Tibial nerve (tissue), 4 donors: ENCODE measurements at regions not wholly inside any gene's neighbourhood (a gene's known extent, or its start where the extent isn't known, plus 50 kb on each side); places are given as distances from the start of the nearest gene placed in this dataset.
"Not testable (repeated sequence)": the region's sequence is repeated elsewhere in the genome, so short reads cannot be mapped to it uniquely, and the experiment has no call there.

ENCODE experiments used
- DNase-seq, 2 donors: peaks; one replicate each; pipeline ENCODE4 v3.0.0-alpha.2; 2019; ENCODE audit warnings: low spot score in 2 of 2
- H3K27ac ChIP-seq, 4 donors: fragments of 200-600 bp; sonication (generic) in 3 of 4; one replicate each; pipeline ENCODE4 v1.5.1; 2017 to 2019; ENCODE audit warnings: mild to moderate bottlenecking in 1 of 4
- H3K27me3 ChIP-seq, 2 donors: fragments of 200-600 bp; sonication (generic) in 1 of 2; one replicate each; pipeline versions ENCODE4 v1.5.1 to v1.6.0; 2017 to 2019
- H3K36me3 ChIP-seq, 3 donors: fragments of 200-600 bp; sonication (generic); one replicate each; pipeline ENCODE4 v1.5.1; 2018 to 2019
- H3K4me1 ChIP-seq, 4 donors: fragments of 200-600 bp; sonication (generic) in 3 of 4; one replicate each; pipeline ENCODE4 v1.5.1; 2017 to 2019
- H3K4me3 ChIP-seq, 4 donors: fragments of 200-600 bp; sonication (generic) in 3 of 4; one replicate each; pipeline ENCODE4 v1.5.1; 2017 to 2019; ENCODE audit warnings: mild to moderate bottlenecking in 1 of 4, moderate library complexity in 1 of 4
- H3K9me3 ChIP-seq, 4 donors: fragments of 200-600 bp; sonication (generic) in 3 of 4; one replicate each; pipeline ENCODE4 v1.5.1; 2017 to 2019
- EP300 ChIP-seq, 2 donors: sonication (generic); formaldehyde crosslinking; IDR thresholded peaks; one replicate each; pipeline ENCODE4 v1.6.1; 2017; ENCODE audit warnings: antibody characterized with exemption in 2 of 2, mild to moderate bottlenecking in 1 of 2
- POLR2A ChIP-seq, 2 donors: fragments of 450-650 bp; IDR thresholded peaks; one replicate each; pipeline ENCODE4 v1.6.1; 2017; ENCODE audit warnings: antibody characterized with exemption in 2 of 2, mild to moderate bottlenecking in 2 of 2, moderate library complexity in 2 of 2
- WGBS, 2 donors: methylation state at CpG; one replicate each; pipeline ENCODE4 v1.1.5; 2018; 5-methylcytosine and 5-hydroxymethylcytosine counted together
- TF ChIP-seq, protein P1 (sequence below), 5 experiments: fragments of 200-600 bp in 3 of 5; fragments of 450-650 bp in 2 of 5; sonication (generic) in 3 of 5; IDR thresholded peaks; one replicate each; pipeline ENCODE4 v1.5.1; 2016 to 2019; ENCODE audit warnings: antibody characterized with exemption in 5 of 5, mild to moderate bottlenecking in 3 of 5, moderate library complexity in 2 of 5

GRCh38 chr11:13145461-13145860, 132.1 kb upstream of the BMAL1 start:
- H3K36me3 ChIP-seq = no peaks in the 10 kb centered on the region
- no peak for DNase-seq
- WGBS, 2 donors = 68 to 93% methylated on average over 2 of the region's 2 CpGs

GRCh38 chr11:13149991-13150390, 127.6 kb upstream of the BMAL1 start:
- Histone ChIP-seq H3K9me3 (no peaks in the 10 kb centered on the region), H3K4me1 (no peaks in the 10 kb centered on the region), H3K27me3 (no peaks in the 10 kb centered on the region), H3K27ac (no peak overlapping the region), H3K4me3 (no peak overlapping the region), H3K36me3 (no peaks in the 10 kb centered on the region)
- TF ChIP-seq, protein P1, sequence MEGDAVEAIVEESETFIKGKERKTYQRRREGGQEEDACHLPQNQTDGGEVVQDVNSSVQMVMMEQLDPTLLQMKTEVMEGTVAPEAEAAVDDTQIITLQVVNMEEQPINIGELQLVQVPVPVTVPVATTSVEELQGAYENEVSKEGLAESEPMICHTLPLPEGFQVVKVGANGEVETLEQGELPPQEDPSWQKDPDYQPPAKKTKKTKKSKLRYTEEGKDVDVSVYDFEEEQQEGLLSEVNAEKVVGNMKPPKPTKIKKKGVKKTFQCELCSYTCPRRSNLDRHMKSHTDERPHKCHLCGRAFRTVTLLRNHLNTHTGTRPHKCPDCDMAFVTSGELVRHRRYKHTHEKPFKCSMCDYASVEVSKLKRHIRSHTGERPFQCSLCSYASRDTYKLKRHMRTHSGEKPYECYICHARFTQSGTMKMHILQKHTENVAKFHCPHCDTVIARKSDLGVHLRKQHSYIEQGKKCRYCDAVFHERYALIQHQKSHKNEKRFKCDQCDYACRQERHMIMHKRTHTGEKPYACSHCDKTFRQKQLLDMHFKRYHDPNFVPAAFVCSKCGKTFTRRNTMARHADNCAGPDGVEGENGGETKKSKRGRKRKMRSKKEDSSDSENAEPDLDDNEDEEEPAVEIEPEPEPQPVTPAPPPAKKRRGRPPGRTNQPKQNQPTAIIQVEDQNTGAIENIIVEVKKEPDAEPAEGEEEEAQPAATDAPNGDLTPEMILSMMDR (IDR thresholded peaks at IDR 0.05) = no peak
- no peak for TF ChIP-seq POLR2A (IDR thresholded peaks at IDR 0.05)
- no peak for TF ChIP-seq EP300 (IDR thresholded peaks at IDR 0.05)
- 46 to 49% methylated on average over 2 of the region's 2 CpGs for WGBS, 2 donors
- no peak for DNase-seq

More at GRCh38 chr11:13145461-13145860, 132.1 kb upstream of the BMAL1 start:
- Histone ChIP-seq H3K9me3 (no peaks in the 10 kb centered on the region), H3K27me3 (no peaks in the 10 kb centered on the region), H3K27ac (no peak overlapping the region), H3K4me1 (no peaks in the 10 kb centered on the region), H3K4me3 (no peak overlapping the region)
- TF ChIP-seq EP300 (IDR thresholded peaks at IDR 0.05) = no peak
- no peak for TF ChIP-seq POLR2A (IDR thresholded peaks at IDR 0.05)
- TF ChIP-seq, protein P1 (IDR thresholded peaks at IDR 0.05) = no peak

DNA sequence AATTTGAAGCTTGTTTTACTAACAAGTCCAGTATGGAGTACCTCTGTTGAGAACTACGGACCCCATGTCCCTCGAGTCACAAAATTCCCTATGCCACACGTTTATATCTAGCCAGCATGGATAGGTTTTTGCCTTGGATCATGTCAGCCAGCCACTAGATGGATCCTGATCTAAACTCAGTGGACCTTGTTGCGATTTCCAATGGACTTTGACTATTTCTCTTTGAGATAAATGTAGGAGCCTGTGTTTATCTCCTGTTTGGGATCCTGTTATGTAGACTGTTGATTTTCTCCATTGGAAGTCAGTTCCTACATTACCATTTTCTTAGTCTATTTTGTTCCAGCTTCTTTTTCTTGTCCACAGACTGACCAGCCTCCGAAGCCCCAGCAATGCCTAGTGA, 127.1 kb upstream of the BMAL1 start:
- H3K27ac ChIP-seq = no peak overlapping the region
- 71 to 87% methylated on average over 5 of the region's 5 CpGs for WGBS, 2 donors
- no peaks in the 10 kb centered on the region for H3K27me3 ChIP-seq
- TF ChIP-seq, protein P1 (IDR thresholded peaks at IDR 0.05) = no peak
- TF ChIP-seq POLR2A (IDR thresholded peaks at IDR 0.05) = no peak
- TF ChIP-seq EP300 (IDR thresholded peaks at IDR 0.05) = no peak
- DNase-seq = no peak
- H3K4me1 ChIP-seq = no peaks in the 10 kb centered on the region
- H3K9me3 ChIP-seq = peaks cover 0 to 2% (median 0%) of the 10 kb centered on the region in 4 donors
- no peak overlapping the region for H3K4me3 ChIP-seq
- no peaks in the 10 kb centered on the region for H3K36me3 ChIP-seq

- no peak overlapping the region for H3K4me3 ChIP-seq
- TF ChIP-seq EP300 (IDR thresholded peaks at IDR 0.05) (no peak), POLR2A (IDR thresholded peaks at IDR 0.05) (no peak)
- TF ChIP-seq, protein P1 (IDR thresholded peaks at IDR 0.05) = no peak
- 79 to 89% methylated on average over 6 of the region's 6 CpGs for WGBS, 2 donors
- peaks cover 0 to 8% (median 0%) of the 10 kb centered on the region in 4 donors for H3K9me3 ChIP-seq
- H3K36me3 ChIP-seq = no peaks in the 10 kb centered on the region
- no peaks in the 10 kb centered on the region for H3K4me1 ChIP-seq
- no peak for DNase-seq
- no peak overlapping the region for H3K27ac ChIP-seq
- H3K27me3 ChIP-seq = no peaks in the 10 kb centered on the region
These were observed 125.3 kb upstream of the BMAL1 start for GRCh38 chr11:13152264-13152663.

GRCh38 chr11:13152736-13153541, 124.7 kb upstream of the BMAL1 start:
- Histone ChIP-seq H3K4me1 (no peaks in the 10 kb centered on the region), H3K36me3 (no peaks in the 10 kb centered on the region), H3K27me3 (no peaks in the 10 kb centered on the region), H3K4me3 (no peak overlapping the region), H3K9me3 (peaks cover 0 to 8% (median 0%) of the 10 kb centered on the region in 4 donors), H3K27ac (no peak overlapping the region)
- TF ChIP-seq EP300 (IDR thresholded peaks at IDR 0.05) = no peak
- TF ChIP-seq, protein P1 (IDR thresholded peaks at IDR 0.05) = peak in 2 of 5 experiments; percentile 41 to 42
- 53 to 58% methylated on average over 2 of the region's 2 CpGs for WGBS, 2 donors
- DNase-seq = no peak

DNA sequence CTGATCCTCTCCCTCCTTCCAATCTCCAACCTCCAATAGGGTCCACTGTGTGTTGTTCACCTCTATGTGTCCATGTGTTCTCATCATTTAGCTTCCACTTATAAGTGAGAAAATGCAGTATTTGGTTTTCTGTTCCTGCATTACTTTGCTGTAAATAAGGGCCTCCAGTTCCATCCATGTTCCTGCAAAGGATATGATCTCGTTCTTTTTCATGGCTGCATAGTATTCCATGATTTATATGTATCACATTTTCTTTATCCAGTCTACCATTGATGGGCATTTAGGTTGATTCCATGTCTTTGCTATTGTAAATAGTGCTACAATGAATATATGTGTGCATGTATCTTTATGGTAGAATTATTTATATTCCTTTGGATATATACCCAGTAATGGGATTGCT, 123.2 kb upstream of the BMAL1 start:
- not testable (repeated sequence) for H3K9me3 ChIP-seq, H3K36me3 ChIP-seq, H3K27me3 ChIP-seq, H3K4me3 ChIP-seq, H3K4me1 ChIP-seq, DNase-seq, H3K27ac ChIP-seq
- WGBS, 2 donors = 82 to 85% methylated on average over 1 of the region's 1 CpG
